Keratinocyte (primary cell): ENCODE measurements at regions not wholly inside any gene's neighbourhood (a gene's known extent, or its start where the extent isn't known, plus 50 kb on each side); places are given as distances from the start of the nearest gene placed in this dataset.

Source experiments
- DNase-seq: peaks from one replicate; pipeline ENCODE4 v3.0.0-alpha.2; 2011; ENCODE audit warnings: low read depth, missing footprints, low spot score
- FAIRE-seq: peaks from 2 replicates; lab custom pipeline; 2011; peaks lifted over from hg19 to GRCh38; lab: Jason Lieb, UNC
- H2AFZ ChIP-seq: 2 replicates; pipeline ENCODE4 v1.6.0; 2012; ENCODE audit warnings: low read length, control low read depth, inconsistent platforms; ENCODE audit not compliant: control insufficient read depth
- H3K27ac ChIP-seq: 2 replicates; pipeline ENCODE4 v1.5.1; 2011; ENCODE audit warnings: low read length; ENCODE audit not compliant: control insufficient read depth, insufficient read depth
- H3K27me3 ChIP-seq: 3 replicates; pipeline ENCODE4 v1.6.0; 2011; ENCODE audit warnings: low read length; ENCODE audit not compliant: control insufficient read depth, insufficient read depth; ENCODE audit errors: extremely low read depth
- H3K36me3 ChIP-seq, 2 experiments: 2 replicates in 1 of 2; 3 replicates in 1 of 2; pipeline ENCODE4 v1.5.1; 2011; ENCODE audit warnings: low read length in 2 of 2, mild to moderate bottlenecking in 1 of 2; ENCODE audit not compliant: control insufficient read depth in 2 of 2, insufficient read depth in 2 of 2; ENCODE audit errors: extremely low read depth in 1 of 2
- H3K4me1 ChIP-seq: 3 replicates; pipeline ENCODE4 v1.5.1; 2011; ENCODE audit warnings: low read length; ENCODE audit not compliant: control insufficient read depth, insufficient read depth; ENCODE audit errors: extremely low read depth
- H3K4me2 ChIP-seq: 3 replicates; pipeline ENCODE4 v1.6.0; 2011; ENCODE audit warnings: low read depth, low read length; ENCODE audit not compliant: control insufficient read depth, insufficient read depth; ENCODE audit errors: extremely low read depth
- H3K4me3 ChIP-seq, 3 experiments: fragments of 200-600 bp in 1 of 3; sonication (generic) in 1 of 3; 2 replicates in 2 of 3; 3 replicates in 1 of 3; pipeline ENCODE4 v1.5.1; 2011 to 2016; ENCODE audit warnings: low read length in 3 of 3, mild to moderate bottlenecking in 3 of 3, control low read depth in 2 of 3, inconsistent platforms in 1 of 3, low read depth in 1 of 3, mixed read lengths in 1 of 3, mixed run types in 1 of 3, moderate library complexity in 1 of 3; ENCODE audit not compliant: control insufficient read depth in 2 of 3, insufficient read depth in 2 of 3; ENCODE audit errors: extremely low read depth in 1 of 3
- H3K79me2 ChIP-seq: 2 replicates; pipeline ENCODE4 v1.6.0; 2012; ENCODE audit warnings: low read length; ENCODE audit not compliant: control insufficient read depth, insufficient read depth
- H3K9ac ChIP-seq: 3 replicates; pipeline ENCODE4 v1.6.0; 2011; ENCODE audit warnings: low read length; ENCODE audit not compliant: control insufficient read depth, insufficient read depth; ENCODE audit errors: extremely low read depth
- H3K9me1 ChIP-seq: 3 replicates; pipeline ENCODE4 v1.6.0; 2011; ENCODE audit warnings: low read length; ENCODE audit not compliant: control insufficient read depth, insufficient read depth; ENCODE audit errors: extremely low read depth
- H3K9me3 ChIP-seq: 2 replicates; pipeline ENCODE4 v1.5.1; 2012; ENCODE audit warnings: low read depth, low read length; ENCODE audit not compliant: control insufficient read depth
- H4K20me1 ChIP-seq: 3 replicates; pipeline ENCODE4 v1.6.0; 2011; ENCODE audit warnings: low read length; ENCODE audit not compliant: control insufficient read depth, insufficient read depth; ENCODE audit errors: extremely low read depth
- EZH2 ChIP-seq: IDR thresholded peaks from one replicate; pipeline ENCODE4 v1.6.1; 2012; ENCODE audit warnings: inconsistent platforms, mild to moderate bottlenecking, low read length, moderate library complexity
- dilution Hi-C: fragments of 300-500 bp; cut with MboI; formaldehyde crosslinking; loops from one replicate; pipeline ENCODE4 v1.7.0; 2020; ENCODE audit warnings: low sequenced_read_pairs; ENCODE audit not compliant: extremely low pct_ligation_motif_present
- TF ChIP-seq, protein P1 (sequence below), 3 experiments: IDR thresholded peaks in 1 of 3; conservative IDR thresholded peaks in 1 of 3; optimal IDR thresholded peaks in 1 of 3; 2 replicates in 2 of 3; 3 replicates in 1 of 3; pipeline versions ENCODE3 to v1.5.1; 2011; ENCODE audit warnings: low read length in 3 of 3, mild to moderate bottlenecking in 3 of 3, moderate library complexity in 2 of 3, control low read depth in 1 of 3, inconsistent platforms in 1 of 3; ENCODE audit not compliant: insufficient read depth in 2 of 3; ENCODE audit errors: extremely low read depth in 1 of 3

DNA sequence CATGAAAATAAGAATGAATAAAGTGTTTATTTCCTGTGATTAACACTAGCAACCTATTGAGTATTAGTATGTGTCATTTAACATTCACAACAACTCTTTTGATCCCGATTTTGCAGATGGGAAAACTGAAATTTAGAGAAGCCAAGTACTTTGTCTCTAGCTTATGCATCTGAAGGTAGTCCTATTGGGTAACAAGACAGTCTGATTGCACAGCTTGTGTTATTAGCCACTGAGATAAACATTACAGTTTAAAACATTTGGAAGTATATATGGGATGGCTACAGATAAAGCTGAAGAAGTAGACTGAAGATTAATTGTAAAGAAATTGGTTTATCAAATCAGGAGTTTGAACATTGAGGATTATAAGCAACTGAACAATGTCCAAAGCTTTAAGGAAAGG, 99.6 kb upstream of the PDE5A start:
- H3K4me3 ChIP-seq, result no peak overlapping the region
- no peaks in the 10 kb centered on the region for H3K9me3 ChIP-seq
- TF ChIP-seq EZH2, result no peak
- TF ChIP-seq, protein P1, sequence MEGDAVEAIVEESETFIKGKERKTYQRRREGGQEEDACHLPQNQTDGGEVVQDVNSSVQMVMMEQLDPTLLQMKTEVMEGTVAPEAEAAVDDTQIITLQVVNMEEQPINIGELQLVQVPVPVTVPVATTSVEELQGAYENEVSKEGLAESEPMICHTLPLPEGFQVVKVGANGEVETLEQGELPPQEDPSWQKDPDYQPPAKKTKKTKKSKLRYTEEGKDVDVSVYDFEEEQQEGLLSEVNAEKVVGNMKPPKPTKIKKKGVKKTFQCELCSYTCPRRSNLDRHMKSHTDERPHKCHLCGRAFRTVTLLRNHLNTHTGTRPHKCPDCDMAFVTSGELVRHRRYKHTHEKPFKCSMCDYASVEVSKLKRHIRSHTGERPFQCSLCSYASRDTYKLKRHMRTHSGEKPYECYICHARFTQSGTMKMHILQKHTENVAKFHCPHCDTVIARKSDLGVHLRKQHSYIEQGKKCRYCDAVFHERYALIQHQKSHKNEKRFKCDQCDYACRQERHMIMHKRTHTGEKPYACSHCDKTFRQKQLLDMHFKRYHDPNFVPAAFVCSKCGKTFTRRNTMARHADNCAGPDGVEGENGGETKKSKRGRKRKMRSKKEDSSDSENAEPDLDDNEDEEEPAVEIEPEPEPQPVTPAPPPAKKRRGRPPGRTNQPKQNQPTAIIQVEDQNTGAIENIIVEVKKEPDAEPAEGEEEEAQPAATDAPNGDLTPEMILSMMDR (optimal IDR thresholded peaks at IDR 0.05 in 1 of 3, IDR thresholded peaks at IDR 0.05 in 1 of 3, conservative IDR thresholded peaks at IDR 0.05 in 1 of 3; ENCODE audit: extremely low read depth in 1 of 3, insufficient read depth in 2 of 3, low read length in 3 of 3), result no peak
- no peak overlapping the region for H3K27ac ChIP-seq
- H4K20me1 ChIP-seq, result no peaks in the 10 kb centered on the region
- H3K9ac ChIP-seq, result no peak overlapping the region
- no peak overlapping the region for H2AFZ ChIP-seq
- no peak overlapping the region for H3K4me2 ChIP-seq
- FAIRE-seq, result no peak
- no peaks in the 10 kb centered on the region for H3K4me1 ChIP-seq
- no peak for DNase-seq
- H3K9me1 ChIP-seq, result no peaks in the 10 kb centered on the region
- no peaks in the 10 kb centered on the region for H3K27me3 ChIP-seq
- H3K36me3 ChIP-seq, result no peaks in the 10 kb centered on the region
- H3K79me2 ChIP-seq, result no peaks in the 10 kb centered on the region
- dilution Hi-C loops, result no loop called here

DNA sequence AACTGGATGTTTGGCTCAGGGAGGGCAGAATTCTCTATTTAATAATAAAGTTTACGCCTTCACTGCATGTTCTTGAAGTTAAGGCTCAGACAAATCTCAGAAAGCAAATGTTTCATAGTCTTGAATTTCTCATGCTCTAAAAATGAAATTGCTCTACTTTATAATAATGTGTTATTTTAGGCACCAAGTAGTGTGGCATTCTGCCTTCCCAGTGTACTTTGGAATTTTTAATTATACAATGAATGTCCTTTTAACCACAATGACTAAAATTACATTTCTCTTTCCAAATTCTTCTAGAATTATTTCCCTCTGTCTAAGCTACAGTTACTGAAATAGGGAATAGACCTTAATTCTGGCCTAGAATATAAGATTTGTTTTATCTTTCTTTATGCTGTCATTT, 97.9 kb upstream of the PDE5A start:
- Histone ChIP-seq H3K9me3 (no peaks in the 10 kb centered on the region), H3K9ac (no peak overlapping the region), H3K27ac (no peak overlapping the region), H3K4me2 (no peak overlapping the region), H3K4me1 (no peaks in the 10 kb centered on the region), H3K27me3 (no peaks in the 10 kb centered on the region), H4K20me1 (no peaks in the 10 kb centered on the region), H3K4me3 (no peak overlapping the region), H3K36me3 (no peaks in the 10 kb centered on the region), H3K79me2 (no peaks in the 10 kb centered on the region), H3K9me1 (no peaks in the 10 kb centered on the region), H2AFZ (no peak overlapping the region)
- no peak for DNase-seq
- TF ChIP-seq EZH2, result no peak
- no peak for FAIRE-seq
- dilution Hi-C loops, result no loop called here

DNA sequence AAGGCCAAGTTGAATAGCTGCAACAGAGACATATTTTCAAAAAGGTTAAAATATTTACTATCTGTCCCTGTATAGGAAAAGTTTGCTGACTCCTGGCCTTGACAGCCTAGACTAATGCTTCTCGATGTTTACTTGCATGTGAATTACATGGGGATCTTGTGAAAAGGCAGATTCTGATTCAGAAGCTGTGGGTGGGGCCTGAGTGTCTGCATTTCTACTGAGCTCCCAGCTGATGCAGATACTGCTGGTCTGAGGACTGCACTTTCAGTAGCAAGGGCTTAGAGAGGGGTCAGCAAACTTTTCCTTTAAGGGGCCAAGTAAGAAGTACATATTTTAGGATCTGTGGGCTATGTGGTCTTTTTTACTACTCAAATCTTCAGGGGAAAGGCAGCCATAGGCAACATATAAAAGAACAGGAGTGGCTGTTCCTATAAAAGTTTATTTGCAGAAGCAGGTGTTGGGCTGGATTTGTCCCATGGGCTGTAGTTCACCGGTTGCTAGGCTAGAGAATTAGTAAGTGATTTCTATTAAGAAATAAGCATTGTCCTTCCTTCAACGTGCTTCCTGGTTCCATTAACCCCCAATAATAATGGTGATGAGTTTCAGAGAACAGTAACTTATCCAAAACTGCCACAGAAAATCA, 97.2 kb upstream of the PDE5A start:
- TF ChIP-seq, protein P1 (optimal IDR thresholded peaks at IDR 0.05 in 1 of 3, IDR thresholded peaks at IDR 0.05 in 1 of 3, conservative IDR thresholded peaks at IDR 0.05 in 1 of 3; ENCODE audit: extremely low read depth in 1 of 3, insufficient read depth in 2 of 3, low read length in 3 of 3), result no peak
- no peak for TF ChIP-seq EZH2
- Histone ChIP-seq H4K20me1 (no peaks in the 10 kb centered on the region), H3K9me1 (no peaks in the 10 kb centered on the region), H3K9ac (no peak overlapping the region), H2AFZ (no peak overlapping the region), H3K79me2 (no peaks in the 10 kb centered on the region), H3K27me3 (no peaks in the 10 kb centered on the region), H3K27ac (no peak overlapping the region), H3K9me3 (no peaks in the 10 kb centered on the region), H3K4me2 (no peak overlapping the region), H3K36me3 (no peaks in the 10 kb centered on the region), H3K4me1 (no peaks in the 10 kb centered on the region), H3K4me3 (no peak overlapping the region)
- FAIRE-seq (no peak), DNase-seq (no peak)
- dilution Hi-C loops, result no loop called here
